Pons (tissue), 1 donor: ENCODE measurements at regions not wholly inside any gene's neighbourhood (a gene's known extent, or its start where the extent isn't known, plus 50 kb on each side); places are given as distances from the start of the nearest gene placed in this dataset.
"Not testable (repeated sequence)": the region's sequence is repeated elsewhere in the genome, so short reads cannot be mapped to it uniquely, and the experiment has no call there.

Source experiments
- DNase-seq: peaks from one replicate; pipeline ENCODE4 v3.0.0-alpha.2; 2016; ENCODE audit warnings: low spot score

GRCh38 chr16:60558936-60559335 lies 1477.3 kb downstream of the CDH8 start:
- DNase-seq = no peak

- DNase-seq = no peak
Observed at GRCh38 chr16:60553090-60553757, 1483.0 kb downstream of the CDH8 start.

GRCh38 chr16:60541535-60541934 lies 1494.7 kb downstream of the CDH8 start:
- no peak for DNase-seq

- no peak for DNase-seq
Observed at GRCh38 chr16:60510941-60511340, 1525.3 kb downstream of the CDH8 start.

GRCh38 chr16:60510208-60510607 lies 1526.0 kb downstream of the CDH8 start:
- DNase-seq = no peak

GRCh38 chr16:60491273-60491672 lies 1545.0 kb downstream of the CDH8 start:
- DNase-seq = no peak

- DNase-seq = no peak
Observed at GRCh38 chr16:60485872-60486489, 1550.3 kb downstream of the CDH8 start.

- no peak for DNase-seq
Observed at GRCh38 chr16:60484901-60485300, 1551.3 kb downstream of the CDH8 start.

- no peak for DNase-seq
Observed at GRCh38 chr16:60481591-60481990, 1554.6 kb downstream of the CDH8 start.

GRCh38 chr16:60478810-60479209 lies 1557.4 kb downstream of the CDH8 start:
- DNase-seq = no peak

GRCh38 chr16:60463986-60464385 lies 1572.3 kb downstream of the CDH8 start:
- DNase-seq = no peak

GRCh38 chr16:60459463-60459862 lies 1576.8 kb downstream of the CDH8 start:
- no peak for DNase-seq

GRCh38 chr16:60458255-60458654 lies 1578.0 kb downstream of the CDH8 start:
- DNase-seq = no peak

- DNase-seq = no peak
Observed at GRCh38 chr16:60452646-60453045, 1583.6 kb downstream of the CDH8 start.

- DNase-seq = no peak
Observed at GRCh38 chr16:60438894-60439293, 1597.3 kb downstream of the CDH8 start.

GRCh38 chr16:60432472-60432871 lies 1603.8 kb downstream of the CDH8 start:
- DNase-seq = no peak

GRCh38 chr16:60419859-60420258 lies 1616.4 kb downstream of the CDH8 start:
- DNase-seq = no peak

GRCh38 chr16:60414613-60415012 lies 1621.6 kb downstream of the CDH8 start:
- DNase-seq = no peak

GRCh38 chr16:60413969-60414368 lies 1622.3 kb downstream of the CDH8 start:
- DNase-seq = no peak

GRCh38 chr16:60407606-60408005 lies 1628.6 kb downstream of the CDH8 start:
- DNase-seq = no peak

GRCh38 chr16:60407034-60407433 lies 1629.2 kb downstream of the CDH8 start:
- no peak for DNase-seq

- DNase-seq = no peak
Observed at GRCh38 chr16:60405286-60405685, 1631.0 kb downstream of the CDH8 start.

- DNase-seq = no peak
Observed at GRCh38 chr16:60404401-60404800, 1631.8 kb downstream of the CDH8 start.

GRCh38 chr16:60402941-60403340 lies 1633.3 kb downstream of the CDH8 start:
- DNase-seq = not testable (repeated sequence)
